Heart left ventricle (tissue), 16 donors: ENCODE measurements at regions not wholly inside any gene's neighbourhood (a gene's known extent, or its start where the extent isn't known, plus 50 kb on each side); places are given as distances from the start of the nearest gene placed in this dataset.

ENCODE experiments used
- ATAC-seq, 4 donors: fragments of 200-7000 bp; cut with Tn5 transposase; one replicate each; pipeline ENCODE4 v1.9.1; 2020 to 2022; ENCODE audit warnings: moderate library complexity in 4 of 4, mild to moderate bottlenecking in 3 of 4, moderate number of reproducible peaks in 1 of 4
- DNase-seq, 5 donors: peaks; one replicate each; pipeline ENCODE4 v3.0.0-alpha.2; 2020
- H3K27ac ChIP-seq, 12 donors: fragments of 200-600 bp; sonication (generic) in 4 of 12; one replicate each; pipeline versions ENCODE4 v1.5.0 to v1.8.0; 2016 to 2022; ENCODE audit warnings: mild to moderate bottlenecking in 2 of 12
- H3K27me3 ChIP-seq, 9 donors: fragments of 200-600 bp; sonication (generic) in 2 of 9; one replicate each; pipeline versions ENCODE4 v1.5.1 to v1.8.0; 2016 to 2022; ENCODE audit warnings: mild to moderate bottlenecking in 3 of 9
- H3K36me3 ChIP-seq, 9 donors: fragments of 200-600 bp; sonication (generic) in 2 of 9; one replicate each; pipeline versions ENCODE4 v1.5.0 to v1.8.0; 2018 to 2022; ENCODE audit warnings: mild to moderate bottlenecking in 2 of 9
- H3K4me1 ChIP-seq, 12 donors: fragments of 200-600 bp; sonication (generic) in 4 of 12; one replicate each; pipeline versions ENCODE4 v1.5.0 to v1.8.0; 2016 to 2022; ENCODE audit warnings: mild to moderate bottlenecking in 3 of 12
- H3K4me3 ChIP-seq, 12 donors: fragments of 200-600 bp; sonication (generic) in 4 of 12; one replicate each; pipeline versions ENCODE4 v1.5.0 to v1.8.0; 2017 to 2022; ENCODE audit warnings: mild to moderate bottlenecking in 9 of 12, moderate library complexity in 4 of 12
- H3K9me3 ChIP-seq, 12 donors: fragments of 200-600 bp; sonication (generic) in 4 of 12; one replicate each; pipeline versions ENCODE4 v1.5.0 to v1.8.0; 2016 to 2022; ENCODE audit warnings: mild to moderate bottlenecking in 1 of 12
- CTCF ChIP-seq, 12 donors: fragments of 200-600 bp; sonication (generic) in 4 of 12; IDR thresholded peaks; one replicate each; pipeline versions ENCODE4 v1.5.0 to v1.8.0; 2018 to 2022; ENCODE audit warnings: antibody characterized with exemption in 12 of 12, mild to moderate bottlenecking in 5 of 12
- POLR2A ChIP-seq, 2 donors: fragments of 450-650 bp; IDR thresholded peaks; one replicate each; pipeline ENCODE4 v1.6.1; 2017; ENCODE audit warnings: antibody characterized with exemption in 2 of 2, mild to moderate bottlenecking in 2 of 2, moderate library complexity in 2 of 2
- WGBS, 4 donors: extraction: QIAGEN DNeasy Blood & Tissue Kit in 2 of 4; methylation state at CpG; one replicate each; pipeline versions ENCODE4 v1.1.5 to v1.1.7; 2013 to 2018; 5-methylcytosine and 5-hydroxymethylcytosine counted together
- intact Hi-C, 10 donors: fragments of 100-400 bp; cut with DNase I; formaldehyde crosslinking; loops; one replicate each; pipeline versions ENCODE4 v1.11.1 to v1.14.2; 2022
- donor health status: ischemic (EF 13 %, LVEDD 7.1; RV severe dilation, severe dysfunction).
- donor health status: healthy with polysubstance abuse.
- donor health status: DM: no; HTN: yes; CAD: no.
- donor health status: DM: no; HTN: no; CAD: no.
- donor health status: ischemic (EF 25% LVEDD 6.9; RV normal size, moderate dysfunction).
- donor health status: ischemic (EF 25% LVEDD 5.7; RV mildly dilated, moderate dysfunction).
- donor health status: healthy.
- donor health status: DM: yes; HTN: yes; CAD: no.
- donor health status: ischemic (EF 35%, LVEDD 5.7; RV mildly dilated, moderate dysfunction).
- donor health status: nonischemic (EF 11% LVEDD 7.7; RV severe dilation, severe dysfunction).
- donor health status: DM: yes; HTN: yes; CAD: no.
- donor health status: PGD.
- donor health status: ischemic (EF 29% LVEDD 5.4; RV normal size, mild dysfunction).
- donor health status: nonischemic (EF 23%, LVEDD 6.1; RV moderate dilation, normal function).

GRCh38 chr5:109950634-109951033 is 260.9 kb downstream of the MAN2A1 start:
- Histone ChIP-seq H3K27me3 (peaks cover 0 to 6% (median 0%) of the 10 kb centered on the region in 9 donors), H3K36me3 (no peaks in the 10 kb centered on the region), H3K9me3 (no peaks in the 10 kb centered on the region), H3K27ac (no peak overlapping the region), H3K4me3 (no peak overlapping the region), H3K4me1 (no peaks in the 10 kb centered on the region)
- no peak for ATAC-seq
- TF ChIP-seq CTCF (IDR thresholded peaks at IDR 0.05) (no peak), POLR2A (IDR thresholded peaks at IDR 0.05) (no peak)
- no peak for DNase-seq
- intact Hi-C loops = no loop called here

GRCh38 chr5:109951348-109951747 is 261.6 kb downstream of the MAN2A1 start:
- 83 to 94% (median 87%) methylated on average over 3 of the region's 3 CpGs for WGBS, 4 donors
- H3K27ac ChIP-seq = no peak overlapping the region
- H3K4me3 ChIP-seq = no peak overlapping the region
- H3K27me3 ChIP-seq = peaks cover 0 to 5% (median 0%) of the 10 kb centered on the region in 9 donors
- H3K4me1 ChIP-seq = no peaks in the 10 kb centered on the region
- H3K36me3 ChIP-seq = no peaks in the 10 kb centered on the region
- no peak for ATAC-seq
- H3K9me3 ChIP-seq = no peaks in the 10 kb centered on the region
- no peak for DNase-seq
- intact Hi-C loops = no loop called here
- TF ChIP-seq CTCF (IDR thresholded peaks at IDR 0.05) = no peak
- TF ChIP-seq POLR2A (IDR thresholded peaks at IDR 0.05) = no peak

- no peaks in the 10 kb centered on the region for H3K36me3 ChIP-seq
- no peak for ATAC-seq
- H3K4me1 ChIP-seq = peaks cover 0 to 3% (median 0%) of the 10 kb centered on the region in 12 donors
- DNase-seq = no peak
- no peak overlapping the region for H3K27ac ChIP-seq
- H3K9me3 ChIP-seq = no peaks in the 10 kb centered on the region
- no peak for TF ChIP-seq POLR2A (IDR thresholded peaks at IDR 0.05)
- no peak for TF ChIP-seq CTCF (IDR thresholded peaks at IDR 0.05)
- H3K27me3 ChIP-seq = peaks cover 0 to under 1% (median 0%) of the 10 kb centered on the region in 9 donors
- H3K4me3 ChIP-seq = no peak overlapping the region
- 88 to 90% (median 89%) methylated on average over 5 of the region's 5 CpGs for WGBS, 4 donors
- intact Hi-C loops = no loop called here
Measured at GRCh38 chr5:109951758-109952157, 262.0 kb downstream of the MAN2A1 start.

GRCh38 chr5:109953761-109954160 is 264.0 kb downstream of the MAN2A1 start:
- Histone ChIP-seq H3K9me3 (no peaks in the 10 kb centered on the region), H3K27me3 (no peaks in the 10 kb centered on the region), H3K4me1 (peaks cover 0 to 7% (median 0%) of the 10 kb centered on the region in 12 donors), H3K36me3 (no peaks in the 10 kb centered on the region), H3K4me3 (no peak overlapping the region), H3K27ac (no peak overlapping the region)
- WGBS, 4 donors = 87 to 93% (median 92%) methylated on average over 1 of the region's 1 CpG
- intact Hi-C loops = no loop called here
- ATAC-seq (no peak), DNase-seq (no peak)
- no peak for TF ChIP-seq CTCF (IDR thresholded peaks at IDR 0.05)
- TF ChIP-seq POLR2A (IDR thresholded peaks at IDR 0.05) = no peak
